Activated CD8-positive, alpha-beta memory T cell treated with anti-CD3 and anti-CD28 coated beads for 36 hours (primary cell): ENCODE measurements at regions not wholly inside any gene's neighbourhood (a gene's known extent, or its start where the extent isn't known, plus 50 kb on each side); places are given as distances from the start of the nearest gene placed in this dataset.
"Not testable (repeated sequence)": the region's sequence is repeated elsewhere in the genome, so short reads cannot be mapped to it uniquely, and the experiment has no call there.

Experiments
- CTCF ChIA-PET: fragments of 350-600 bp; sonication (Branson Sonifier 250); formaldehyde crosslinking; loops from one replicate; lab custom pipeline; 2021; ENCODE audit warnings: antibody characterized with exemption; lab: Charles Lee
- POLR2A ChIA-PET: fragments of 350-600 bp; sonication (Branson Sonifier 250); formaldehyde crosslinking; loops from one replicate; lab custom pipeline; 2021; ENCODE audit warnings: antibody characterized with exemption; lab: Charles Lee

GRCh38 chr9:104269374-104269773 lies 175.3 kb downstream of the SMC2 start:
- ChIA-PET CTCF (no interaction called here), POLR2A (interaction anchor here (0.6 kb wide), 1 partner anchor 186 kb away, joined by 3 read pairs; no protein-coding TSS in a partner anchor)

GRCh38 chr9:104269996-104270963 lies 176.2 kb downstream of the SMC2 start:
- ChIA-PET POLR2A (no interaction called here), CTCF (no interaction called here)

- ChIA-PET POLR2A (no interaction called here), CTCF (no interaction called here)
Measured at GRCh38 chr9:104276709-104277245, 182.7 kb downstream of the SMC2 start.

DNA sequence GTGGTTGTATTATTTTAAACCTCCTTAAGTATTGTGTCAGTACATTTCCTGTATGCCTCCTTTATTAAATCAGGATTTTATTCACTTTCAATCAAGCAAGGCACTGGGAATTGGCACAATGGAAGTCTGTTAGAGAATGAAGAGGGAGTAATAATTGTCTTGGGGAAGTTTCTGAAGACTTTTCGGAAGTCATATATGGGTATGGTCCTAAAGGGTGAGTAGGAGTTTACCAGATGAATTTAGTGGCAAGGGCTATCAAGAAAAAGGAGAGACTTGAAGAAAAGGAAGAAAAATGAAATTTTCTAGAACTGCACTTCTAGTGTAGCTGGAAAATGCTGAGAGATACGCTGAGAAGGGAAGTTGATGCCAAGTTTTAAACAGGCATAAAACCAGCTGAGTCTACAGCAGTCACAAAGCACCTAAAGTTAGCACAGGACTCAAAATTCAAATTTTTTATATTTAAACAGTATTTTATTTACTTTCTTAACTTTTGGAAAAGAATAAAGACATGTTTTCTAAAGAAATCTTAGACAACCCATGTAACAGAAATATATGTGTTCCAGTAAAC lies 184.9 kb downstream of the SMC2 start:
- CTCF ChIA-PET = no interaction called here
- POLR2A ChIA-PET = no interaction called here

- ChIA-PET CTCF (no interaction called here), POLR2A (no interaction called here)
Measured at GRCh38 chr9:104279535-104280177, 185.5 kb downstream of the SMC2 start.

GRCh38 chr9:104280178-104280560 lies 186.1 kb downstream of the SMC2 start:
- ChIA-PET CTCF (no interaction called here), POLR2A (no interaction called here)

GRCh38 chr9:104280711-104281110 lies 186.6 kb downstream of the SMC2 start:
- ChIA-PET POLR2A (no interaction called here), CTCF (no interaction called here)

DNA sequence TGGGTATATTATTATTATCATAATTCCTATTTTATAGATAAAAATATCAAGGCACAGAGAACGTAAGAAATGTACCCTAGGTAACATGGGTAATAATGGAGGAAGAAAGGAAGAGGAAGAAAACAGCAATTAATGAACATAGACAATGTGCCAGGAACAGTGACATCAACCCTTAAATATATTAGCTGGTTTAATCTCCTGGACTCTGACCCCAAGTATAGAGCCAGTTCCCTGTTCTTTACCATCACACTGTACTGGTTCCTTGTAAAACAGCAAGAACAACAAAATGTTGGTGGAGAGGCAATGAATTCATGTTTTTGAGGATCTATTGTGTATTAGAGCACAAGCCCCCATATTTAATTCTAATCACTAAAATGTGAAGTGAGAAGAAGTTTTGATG lies 192.1 kb downstream of the SMC2 start:
- ChIA-PET CTCF (no interaction called here), POLR2A (no interaction called here)

GRCh38 chr9:104286799-104287198 lies 192.7 kb downstream of the SMC2 start:
- CTCF ChIA-PET = no interaction called here

GRCh38 chr9:104287253-104287878 lies 193.3 kb downstream of the SMC2 start:
- CTCF ChIA-PET = no interaction called here
- POLR2A ChIA-PET = no interaction called here

More at GRCh38 chr9:104286799-104287198, 192.7 kb downstream of the SMC2 start:
- POLR2A ChIA-PET = no interaction called here

- ChIA-PET POLR2A (no interaction called here), CTCF (no interaction called here)
Measured at GRCh38 chr9:104293877-104294276, 199.8 kb downstream of the SMC2 start.

GRCh38 chr9:104300124-104300523 lies 203.9 kb upstream of the OR13F1 start:
- CTCF ChIA-PET = no interaction called here

GRCh38 chr9:104301755-104302154 lies 202.3 kb upstream of the OR13F1 start:
- CTCF ChIA-PET = no interaction called here
- POLR2A ChIA-PET = no interaction called here

More at GRCh38 chr9:104300124-104300523, 203.9 kb upstream of the OR13F1 start:
- POLR2A ChIA-PET = no interaction called here

DNA sequence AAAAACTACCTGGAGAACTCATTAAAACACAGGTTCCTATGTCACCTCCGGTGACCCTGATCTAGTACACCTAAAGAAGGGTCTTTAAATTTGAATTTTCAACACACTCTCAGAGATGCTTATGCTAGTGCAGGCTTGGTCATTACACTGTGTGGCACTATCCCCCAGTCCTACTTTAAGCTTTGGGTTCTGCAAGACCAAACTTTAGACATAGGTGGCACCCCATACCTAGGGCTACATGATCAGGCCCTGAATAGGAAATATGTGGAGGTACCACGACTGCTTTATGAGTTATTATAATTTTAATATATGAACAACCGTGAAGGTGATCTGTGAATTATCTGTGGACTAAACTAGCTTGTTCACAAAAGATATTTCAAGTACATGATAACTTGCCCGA lies 201.3 kb upstream of the OR13F1 start:
- CTCF ChIA-PET = no interaction called here

GRCh38 chr9:104304925-104305324 lies 199.1 kb upstream of the OR13F1 start:
- POLR2A ChIA-PET = no interaction called here
- CTCF ChIA-PET = no interaction called here

More for the DNA sequence above, 201.3 kb upstream of the OR13F1 start:
- POLR2A ChIA-PET = no interaction called here

DNA sequence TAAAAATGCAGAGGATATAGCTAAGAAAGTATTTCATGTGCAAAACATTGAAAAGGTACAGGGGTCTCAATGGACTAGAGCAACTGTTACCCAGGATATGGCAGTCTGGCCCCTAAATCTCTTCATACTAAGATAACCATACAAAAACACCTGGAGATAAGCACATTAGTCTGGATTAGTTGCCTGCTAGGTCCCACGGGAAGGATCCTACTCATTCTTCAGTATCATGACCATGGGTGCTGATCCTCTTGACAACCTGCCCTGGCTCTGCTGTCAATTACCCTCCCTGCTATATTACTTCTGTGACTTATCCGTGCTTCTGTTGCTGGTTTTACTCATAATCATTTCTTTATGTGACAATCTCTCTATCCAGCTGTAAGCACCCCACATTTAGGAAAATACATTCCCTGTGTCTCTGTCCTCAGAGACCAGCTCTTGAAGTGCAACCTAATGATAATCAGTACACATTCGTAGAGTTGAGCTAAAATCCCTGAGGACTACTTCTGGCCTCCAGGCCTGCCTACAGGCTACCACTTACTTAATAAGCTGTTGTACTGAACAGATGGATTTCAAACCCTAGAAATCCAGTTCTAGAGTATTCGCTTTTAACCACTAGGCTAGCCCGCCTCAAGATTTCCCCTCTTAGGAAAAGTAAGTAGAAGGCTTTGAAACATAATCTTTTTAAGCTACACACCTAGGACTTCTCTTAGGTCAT lies 190.5 kb upstream of the OR13F1 start:
- CTCF ChIA-PET = no interaction called here
- POLR2A ChIA-PET = no interaction called here

- CTCF ChIA-PET, POLR2A ChIA-PET: not testable (repeated sequence)
Measured at GRCh38 chr9:104316201-104317009, 187.7 kb upstream of the OR13F1 start.

- POLR2A ChIA-PET = no interaction called here
- CTCF ChIA-PET = no interaction called here
Measured at GRCh38 chr9:104319198-104319597, 184.9 kb upstream of the OR13F1 start.
